Fibroblast of the aortic adventitia (primary cell): ENCODE measurements at regions not wholly inside any gene's neighbourhood (a gene's known extent, or its start where the extent isn't known, plus 50 kb on each side); places are given as distances from the start of the nearest gene placed in this dataset.

ENCODE experiments used
- DNase-seq: peaks from one replicate; pipeline ENCODE4 v3.0.0-alpha.2; 2010; ENCODE audit warnings: low read depth
- H3K4me3 ChIP-seq: 2 replicates; pipeline ENCODE4 v1.5.1; 2011; ENCODE audit warnings: low read depth, mild to moderate bottlenecking, control low read depth, low read length, moderate library complexity
- CTCF ChIP-seq: IDR thresholded peaks from 2 replicates; pipeline ENCODE4 v1.5.1; 2011; ENCODE audit warnings: mild to moderate bottlenecking, low read length, control low read depth, inconsistent platforms; ENCODE audit not compliant: insufficient read depth

GRCh38 chr12:16972923-16973770 is 367.2 kb upstream of the LMO3 start:
- no peak overlapping the region for H3K4me3 ChIP-seq
- TF ChIP-seq CTCF: no peak
- no peak for DNase-seq

GRCh38 chr12:16962889-16963288 is 356.9 kb upstream of the LMO3 start:
- no peak for TF ChIP-seq CTCF
- DNase-seq: no peak
- H3K4me3 ChIP-seq: no peak overlapping the region

GRCh38 chr12:16955083-16955657 is 349.2 kb upstream of the LMO3 start:
- no peak for TF ChIP-seq CTCF
- H3K4me3 ChIP-seq: no peak overlapping the region
- DNase-seq: peak; percentile 1

GRCh38 chr12:16949871-16950667 is 344.1 kb upstream of the LMO3 start:
- no peak for TF ChIP-seq CTCF
- no peak overlapping the region for H3K4me3 ChIP-seq

GRCh38 chr12:16949371-16949770 is 343.4 kb upstream of the LMO3 start:
- no peak for TF ChIP-seq CTCF
- no peak for DNase-seq
- no peak overlapping the region for H3K4me3 ChIP-seq

More at GRCh38 chr12:16949871-16950667, 344.1 kb upstream of the LMO3 start:
- no peak for DNase-seq

- H3K4me3 ChIP-seq: no peak overlapping the region
- DNase-seq: no peak
- no peak for TF ChIP-seq CTCF
These were observed 340.7 kb upstream of the LMO3 start for GRCh38 chr12:16946704-16947103.
